ENCODE measurements at regions not wholly inside any gene's neighbourhood (a gene's known extent, or its start where the extent isn't known, plus 50 kb on each side); places are given as distances from the start of the nearest gene placed in this dataset.

- DNase-seq (ENCODE audit: low read depth), result no peak
- TF ChIP-seq CTCF (IDR thresholded peaks at IDR 0.05; ENCODE audit: low read depth, low read length, missing control alignments), result no peak
- in situ Hi-C loops (cut with HindIII; ENCODE audit: low sequenced_read_pairs), result no loop called here
- H3K4me3 ChIP-seq (ENCODE audit: low read depth, low read length), result no peak overlapping the region
Observed at GRCh38 chr20:24723647-24724352, 225.3 kb upstream of the CST7 start.

- in situ Hi-C loops (cut with HindIII; ENCODE audit: low sequenced_read_pairs), result no loop called here
- no peak for TF ChIP-seq CTCF (IDR thresholded peaks at IDR 0.05; ENCODE audit: low read depth, low read length, missing control alignments)
- DNase-seq (ENCODE audit: low read depth), result no peak
- no peak overlapping the region for H3K4me3 ChIP-seq (ENCODE audit: low read depth, low read length)
Observed at GRCh38 chr20:24724982-24725533, 224.0 kb upstream of the CST7 start.

- in situ Hi-C loops (cut with HindIII; ENCODE audit: low sequenced_read_pairs), result no loop called here
- no peak overlapping the region for H3K4me3 ChIP-seq (ENCODE audit: low read depth, low read length)
- no peak for TF ChIP-seq CTCF (IDR thresholded peaks at IDR 0.05; ENCODE audit: low read depth, low read length, missing control alignments)
- no peak for DNase-seq (ENCODE audit: low read depth)
Observed at GRCh38 chr20:24727795-24728194, 221.3 kb upstream of the CST7 start.

- in situ Hi-C loops (cut with HindIII; ENCODE audit: low sequenced_read_pairs), result no loop called here
Observed at GRCh38 chr20:24729896-24730605, 219.0 kb upstream of the CST7 start.

GRCh38 chr20:24730750-24731149 is 218.3 kb upstream of the CST7 start:
- in situ Hi-C loops (cut with HindIII; ENCODE audit: low sequenced_read_pairs), result no loop called here
- DNase-seq (ENCODE audit: low read depth), result no peak
- H3K4me3 ChIP-seq (ENCODE audit: low read depth, low read length), result no peak overlapping the region
- TF ChIP-seq CTCF (IDR thresholded peaks at IDR 0.05; ENCODE audit: low read depth, low read length, missing control alignments), result no peak

More at GRCh38 chr20:24729896-24730605, 219.0 kb upstream of the CST7 start:
- no peak for TF ChIP-seq CTCF (IDR thresholded peaks at IDR 0.05; ENCODE audit: low read depth, low read length, missing control alignments)
- H3K4me3 ChIP-seq (ENCODE audit: low read depth, low read length), result no peak overlapping the region
- no peak for DNase-seq (ENCODE audit: low read depth)

- no peak overlapping the region for H3K4me3 ChIP-seq (ENCODE audit: low read depth, low read length)
- no peak for TF ChIP-seq CTCF (IDR thresholded peaks at IDR 0.05; ENCODE audit: low read depth, low read length, missing control alignments)
- no peak for DNase-seq (ENCODE audit: low read depth)
- in situ Hi-C loops (cut with HindIII; ENCODE audit: low sequenced_read_pairs), result no loop called here
Observed at GRCh38 chr20:24731312-24731711, 217.8 kb upstream of the CST7 start.
